SU-DHL-6 (cell line): ENCODE measurements at regions not wholly inside any gene's neighbourhood (a gene's known extent, or its start where the extent isn't known, plus 50 kb on each side); places are given as distances from the start of the nearest gene placed in this dataset.
"Not testable (repeated sequence)": the region's sequence is repeated elsewhere in the genome, so short reads cannot be mapped to it uniquely, and the experiment has no call there.

Experiments used
- CTCF ChIP-seq: fragments of 200-600 bp; sonication (generic); IDR thresholded peaks from one replicate; pipeline ENCODE4 v1.5.1; 2017; ENCODE audit warnings: antibody characterized with exemption, mild to moderate bottlenecking, low read length, moderate library complexity; ENCODE audit not compliant: insufficient read depth, poor library complexity, severe bottlenecking
- EZH2phosphoT487 ChIP-seq: fragments of 200-600 bp; sonication (generic), shearing (Covaris generic); conservative IDR thresholded peaks from 2 replicates; pipeline ENCODE4 v1.6.1; 2018; ENCODE audit warnings: mild to moderate bottlenecking, antibody characterized with exemption, low read length, moderate library complexity, mixed read lengths

- TF ChIP-seq CTCF, EZH2phosphoT487: not testable (repeated sequence)
Measured at GRCh38 chr2:89199453-89200246, 508.2 kb downstream of the RPIA start.
